Right hindlimb (tissue), 1 donor: ENCODE measurements at regions not wholly inside any gene's neighbourhood (a gene's known extent, or its start where the extent isn't known, plus 50 kb on each side); places are given as distances from the start of the nearest gene placed in this dataset.
A peak's percentile ranks its signal among the peaks of the same experiment; 100 is the strongest.

Experiments
- DNase-seq: peaks from one replicate; pipeline ENCODE4 v3.0.0-alpha.2; 2018

DNA sequence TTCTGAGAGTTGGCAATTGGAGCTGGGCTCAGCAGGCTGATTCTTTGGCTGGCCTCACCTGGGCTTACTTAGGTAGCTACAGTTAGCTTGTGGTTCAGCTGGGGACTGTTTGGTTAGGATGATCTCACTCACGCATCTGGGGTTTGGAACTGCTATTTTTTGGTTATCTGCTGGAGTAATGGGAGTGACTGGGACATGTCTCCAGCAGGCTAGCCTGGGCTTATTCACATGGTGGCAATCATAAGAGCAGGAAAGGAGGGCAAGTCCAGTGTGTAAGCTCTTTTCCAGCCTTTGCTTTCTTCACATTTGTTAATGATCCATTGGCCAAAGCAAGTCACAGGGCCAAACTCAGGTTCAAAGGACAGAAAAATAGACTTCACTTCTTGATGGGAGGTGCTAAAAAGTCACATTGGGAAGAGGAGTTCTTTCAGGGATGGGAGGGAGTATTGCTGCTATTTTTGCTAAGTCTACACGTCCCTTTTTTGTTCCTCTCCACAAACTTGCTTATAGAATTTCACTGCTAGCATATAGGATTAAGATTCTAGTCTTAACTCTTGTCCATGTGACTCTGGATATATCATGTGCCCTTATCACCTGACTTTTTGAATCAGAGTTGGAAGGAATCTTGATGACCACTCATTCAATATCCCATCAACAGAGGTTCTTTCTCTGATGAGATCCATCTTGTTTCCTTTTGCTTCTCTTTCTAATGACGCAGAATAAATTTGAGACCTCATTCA is 174.0 kb downstream of the ZFP36L2 start:
- peak; percentile 8 for DNase-seq

DNA sequence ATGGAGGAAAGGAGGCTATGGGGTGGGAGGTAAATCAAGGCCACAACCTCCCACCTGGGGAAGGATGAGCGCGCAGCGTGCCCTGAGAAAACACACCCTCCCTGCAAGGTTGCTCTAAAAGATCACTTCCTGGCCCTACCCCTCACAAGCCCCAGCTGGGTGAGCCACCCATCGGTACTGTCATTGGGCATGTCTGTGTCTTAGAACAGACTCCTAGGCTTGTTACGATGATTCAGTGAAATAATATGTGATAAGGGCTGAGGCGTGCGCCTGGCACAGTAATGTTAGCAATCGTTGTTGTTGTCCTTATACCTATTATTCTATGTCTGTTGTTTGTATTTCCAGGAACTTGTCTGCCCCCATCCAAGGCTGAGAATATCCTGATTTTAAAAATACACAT is 175.1 kb downstream of the ZFP36L2 start:
- peak; percentile 15 for DNase-seq

DNA sequence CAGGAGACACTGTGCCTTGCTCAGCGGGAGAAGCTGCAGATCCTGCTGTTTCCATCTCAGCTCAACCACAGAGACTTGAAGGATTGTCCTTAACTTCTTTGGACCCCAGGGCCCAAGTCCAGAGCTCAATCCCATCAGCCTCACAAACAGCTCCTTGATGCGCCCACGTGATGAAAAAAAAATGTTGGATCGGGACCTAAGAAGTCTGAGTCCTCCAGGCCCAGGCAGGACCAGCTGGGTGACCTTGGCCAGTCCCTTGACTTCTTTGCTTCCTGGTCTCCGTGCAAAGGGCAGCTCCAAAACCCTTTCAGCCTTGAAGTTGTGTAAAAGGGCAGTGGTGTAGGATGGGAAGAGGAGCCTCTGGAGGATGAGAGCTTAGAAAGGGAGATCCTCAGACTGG is 175.5 kb downstream of the ZFP36L2 start:
- DNase-seq = no peak

DNA sequence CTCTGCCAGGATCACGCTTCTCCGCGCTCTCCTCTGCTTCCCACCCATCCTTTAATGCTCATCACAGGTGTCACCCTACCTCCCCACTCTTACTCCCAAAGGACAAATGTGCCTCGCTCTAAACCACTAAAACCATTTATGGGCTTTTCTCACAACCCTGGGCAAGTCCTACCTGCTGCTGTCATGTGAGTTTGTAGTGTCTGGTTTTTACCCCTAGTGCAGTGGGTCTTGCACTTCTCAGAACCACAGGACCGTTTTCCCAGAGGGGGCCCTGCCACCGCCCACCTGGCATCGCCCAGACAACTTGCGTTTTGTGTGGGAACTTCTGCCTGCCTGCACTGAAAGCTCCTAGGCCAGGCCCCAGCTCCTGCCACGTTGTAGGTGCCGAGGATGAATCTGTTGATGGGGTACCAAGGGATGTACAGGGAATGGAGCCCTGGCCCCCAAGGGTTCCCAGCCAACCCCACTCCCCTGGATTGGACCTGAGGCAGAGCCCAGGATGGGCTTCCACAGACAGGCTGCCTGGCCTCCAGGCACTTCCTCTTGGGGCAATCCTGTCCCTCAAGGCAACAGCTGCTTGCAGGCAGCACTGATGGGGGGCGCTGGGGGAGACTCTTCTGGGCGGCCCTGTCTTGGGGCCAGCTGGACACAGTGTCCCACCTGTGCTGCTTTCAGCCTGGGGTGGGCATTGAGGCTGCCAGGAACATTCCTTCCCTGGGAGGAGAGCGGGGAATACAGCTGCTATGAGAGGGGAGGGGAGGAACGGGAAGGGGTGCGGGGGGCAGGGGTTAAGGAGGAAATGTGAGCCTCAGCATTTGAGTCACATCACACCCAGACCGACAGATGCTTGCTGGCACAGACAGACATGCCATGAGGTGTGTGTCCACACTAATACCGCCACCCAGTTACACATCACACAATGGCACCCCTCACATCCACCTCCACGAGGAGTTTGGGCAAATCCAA is 176.3 kb downstream of the ZFP36L2 start:
- peak; percentile 76 for DNase-seq

DNA sequence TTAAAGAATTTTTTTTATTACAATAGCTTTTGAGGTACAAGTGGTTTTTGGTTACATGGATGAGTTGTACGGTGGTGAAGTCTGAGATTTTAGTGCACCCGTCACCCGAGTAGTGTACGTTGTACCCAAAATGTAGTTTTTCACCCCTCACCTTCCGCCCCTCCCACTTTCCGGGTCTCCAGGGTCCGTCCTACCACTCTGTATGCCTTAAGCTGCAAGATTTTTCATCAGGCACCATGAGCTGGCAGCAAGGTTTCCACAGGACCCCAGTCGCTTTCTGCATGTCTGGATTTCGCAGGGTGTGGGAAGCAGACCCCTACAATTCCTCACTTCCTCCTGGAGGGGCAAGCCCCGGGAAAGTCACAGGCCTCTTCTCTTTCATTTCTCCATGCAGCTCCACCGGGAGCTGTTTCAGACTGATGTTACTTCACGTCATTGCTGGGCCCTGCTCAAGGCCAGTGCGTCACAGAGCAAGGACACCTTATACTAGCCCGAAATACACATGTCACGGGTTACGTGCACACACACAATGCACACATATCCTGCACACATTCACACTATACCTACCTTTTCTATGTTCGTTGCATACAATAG is 179.1 kb downstream of the ZFP36L2 start:
- DNase-seq = no peak

DNA sequence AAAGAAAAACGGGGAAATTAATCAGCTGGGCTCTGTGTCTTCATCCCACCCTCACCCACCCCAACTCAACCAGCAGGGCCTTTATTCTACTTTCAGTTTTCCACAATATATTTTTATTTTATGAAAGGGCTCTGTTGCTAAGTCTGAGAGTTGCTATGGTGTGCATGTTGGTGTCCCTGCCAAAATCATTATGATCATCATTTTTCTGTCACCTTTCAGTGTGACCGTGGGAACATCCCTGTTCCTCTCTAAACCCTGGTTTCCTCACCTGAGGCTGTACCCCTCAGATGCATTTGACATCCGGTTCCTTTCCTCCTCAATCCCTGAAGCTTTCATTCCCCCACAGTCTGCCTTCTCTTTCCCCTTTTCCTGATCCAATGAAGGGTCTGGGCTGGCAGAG is 180.5 kb downstream of the ZFP36L2 start:
- no peak for DNase-seq

DNA sequence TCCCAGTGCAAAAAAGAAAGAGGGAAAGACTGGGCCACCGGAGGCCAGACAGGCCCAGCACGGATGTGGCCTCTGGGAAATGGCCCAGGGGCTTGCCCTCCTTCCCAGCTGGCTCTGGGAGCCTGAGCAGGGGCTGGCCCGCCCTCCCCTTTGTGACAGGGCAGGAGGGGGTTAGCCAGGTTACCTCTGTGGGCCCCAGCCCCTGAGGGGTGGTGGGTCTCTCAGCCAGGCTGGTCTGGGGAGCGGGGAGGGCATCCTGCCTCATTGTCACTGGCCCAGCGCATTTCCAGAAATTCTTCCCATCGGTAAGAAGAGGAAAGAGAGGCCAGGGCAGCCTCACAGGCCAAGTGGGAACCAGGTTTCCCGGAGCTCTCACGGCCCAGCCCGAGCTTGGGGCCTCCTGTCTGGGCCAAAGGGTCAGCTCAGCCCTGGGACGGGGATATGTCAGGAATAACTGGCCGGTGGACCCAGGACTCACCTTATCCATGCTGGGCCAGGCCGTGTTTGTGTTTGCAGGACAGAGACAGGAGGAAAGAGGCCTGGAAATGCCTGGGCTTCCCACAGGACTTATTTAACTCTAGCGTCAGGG is 182.2 kb downstream of the ZFP36L2 start:
- peak; percentile 23 for DNase-seq

DNA sequence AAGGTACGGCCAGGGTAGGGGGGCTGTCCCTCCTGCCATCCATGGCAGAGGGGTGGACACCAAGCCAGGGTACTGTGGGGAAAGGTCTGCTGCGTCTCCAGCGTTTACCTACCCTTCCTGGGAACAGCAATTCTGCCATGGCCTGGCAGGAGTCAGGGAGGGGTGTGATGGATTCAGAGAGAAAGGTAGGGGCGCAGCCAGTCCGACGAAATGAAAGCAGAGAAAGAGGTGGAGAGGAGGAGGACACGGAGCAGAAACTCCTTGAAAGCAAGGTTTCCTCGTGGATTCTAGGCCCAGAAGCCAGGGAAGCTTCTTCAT is 182.9 kb downstream of the ZFP36L2 start:
- DNase-seq = no peak

DNA sequence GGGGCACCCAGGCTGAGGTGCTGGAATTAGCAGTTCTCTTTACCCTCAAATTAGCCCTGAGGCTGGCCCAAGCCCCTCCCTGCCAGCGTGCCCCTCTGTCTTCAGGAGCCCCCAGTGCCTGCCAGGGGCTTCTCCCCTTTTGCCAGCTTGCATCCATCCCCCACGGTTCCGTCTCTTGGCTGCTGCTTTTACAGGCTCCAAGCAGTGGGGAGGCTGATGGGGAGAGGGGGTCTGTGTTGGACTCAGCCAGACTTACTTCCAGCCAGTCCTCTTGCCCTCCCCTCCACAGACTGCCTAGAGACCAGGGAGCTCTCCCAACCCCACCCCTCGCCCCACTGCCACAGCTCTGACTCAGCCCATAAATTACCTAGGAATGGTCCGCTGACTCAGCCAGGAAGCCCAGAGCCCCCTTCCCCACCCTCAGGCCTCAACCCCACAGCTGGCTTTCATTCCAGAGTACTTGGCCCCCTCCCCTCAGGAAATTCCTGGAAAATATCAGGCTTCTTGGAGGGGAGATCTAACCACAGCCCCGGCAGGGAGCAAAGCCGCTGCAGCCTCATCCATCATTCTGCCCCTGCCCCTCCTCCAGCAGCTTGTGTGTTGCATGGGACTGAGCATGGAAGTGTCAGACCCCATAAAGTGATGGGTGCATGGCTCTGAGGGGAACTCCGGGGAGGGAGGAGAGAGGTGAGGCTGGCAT is 184.6 kb downstream of the ZFP36L2 start:
- DNase-seq = peak; percentile 96

DNA sequence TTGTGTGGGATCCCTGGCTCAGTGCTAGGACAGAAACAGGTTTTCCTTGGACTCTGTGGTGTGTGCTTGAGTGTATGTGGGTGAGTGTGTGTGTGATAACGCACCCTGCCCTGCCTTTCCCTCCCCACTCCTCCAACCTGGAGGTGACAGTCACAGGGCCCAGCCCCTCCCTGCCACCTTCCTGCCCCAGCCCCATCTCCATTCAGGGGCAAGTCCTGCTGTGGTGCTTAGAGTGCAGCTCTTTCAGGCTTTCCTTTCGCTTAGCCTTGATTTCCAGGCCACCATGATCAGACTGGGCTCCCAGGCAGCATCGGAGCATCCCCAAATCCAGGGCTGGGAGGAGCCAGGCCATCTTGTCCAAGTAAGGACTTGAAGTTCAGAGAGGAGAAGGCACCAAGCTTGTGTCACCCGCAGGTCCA is 185.2 kb downstream of the ZFP36L2 start:
- peak; percentile 38 for DNase-seq

DNA sequence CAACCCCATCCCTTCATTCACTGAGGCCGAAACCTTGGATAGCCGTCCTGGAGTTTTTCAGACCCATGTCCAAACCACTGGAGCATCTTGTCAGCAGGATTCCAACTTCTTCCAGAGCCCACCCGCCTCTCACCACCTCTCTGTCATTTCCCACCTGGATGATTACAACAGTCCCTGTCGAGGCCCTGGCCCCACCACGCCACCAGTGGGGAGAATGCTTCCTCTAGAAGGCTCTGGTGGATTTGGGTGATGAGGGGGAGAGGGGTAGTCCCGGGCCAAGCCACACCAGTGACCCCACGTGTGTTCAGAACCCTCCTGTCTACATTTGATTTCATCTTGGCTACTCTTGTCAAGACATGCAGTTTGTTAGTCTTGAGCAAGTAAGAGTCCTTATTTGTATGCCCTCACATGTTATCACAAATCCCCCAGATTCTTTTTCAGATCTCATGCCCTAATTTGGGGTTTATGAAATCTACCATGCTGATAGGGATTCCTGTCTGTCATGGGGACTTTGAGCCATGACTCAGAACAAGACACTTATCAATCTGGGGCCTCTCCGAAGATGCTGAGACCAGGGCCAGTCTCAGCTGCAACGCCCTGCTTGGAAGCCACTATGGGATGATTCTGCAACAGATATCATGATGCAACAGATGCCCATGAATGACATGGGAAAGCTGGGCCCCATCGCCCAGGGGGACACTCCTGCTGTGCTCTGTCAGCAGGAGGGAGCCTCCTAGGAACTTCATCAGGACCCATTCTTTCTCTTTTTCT is 186.1 kb downstream of the ZFP36L2 start:
- DNase-seq = peak; percentile 24

DNA sequence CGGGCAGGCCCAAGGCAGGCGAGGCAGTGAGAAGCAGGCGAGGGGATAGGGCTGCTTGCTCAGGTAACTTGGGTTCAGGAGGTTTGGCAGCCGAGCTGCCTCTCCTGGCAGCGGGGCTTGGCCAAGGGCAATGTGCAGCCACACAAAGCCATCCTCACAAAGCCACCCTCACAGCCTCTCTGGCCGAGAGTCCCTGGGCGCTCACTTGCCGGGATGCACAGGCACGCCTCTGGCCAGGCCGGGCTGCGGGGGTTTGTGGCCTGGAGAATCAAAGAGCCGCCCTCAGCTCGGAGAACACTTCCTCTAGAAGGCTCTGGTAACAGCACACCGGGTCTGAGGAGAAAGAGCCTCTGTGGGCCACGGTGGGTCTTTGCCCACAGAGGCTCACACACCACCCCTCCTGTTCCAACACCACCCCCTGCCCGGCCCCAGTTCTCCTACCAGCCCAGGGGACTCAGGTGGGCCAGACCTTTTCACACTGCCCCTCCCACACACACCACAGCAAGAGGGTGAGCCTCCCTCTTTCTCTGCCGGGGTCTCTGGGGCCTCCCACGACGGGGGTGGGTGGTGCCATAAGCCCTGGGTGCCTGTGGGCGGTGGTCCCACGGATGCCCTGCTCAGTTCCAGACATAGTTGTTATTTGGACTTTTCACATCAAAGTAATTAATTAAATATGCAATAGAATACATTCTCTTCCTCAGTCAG is 186.9 kb downstream of the ZFP36L2 start:
- DNase-seq = no peak

DNA sequence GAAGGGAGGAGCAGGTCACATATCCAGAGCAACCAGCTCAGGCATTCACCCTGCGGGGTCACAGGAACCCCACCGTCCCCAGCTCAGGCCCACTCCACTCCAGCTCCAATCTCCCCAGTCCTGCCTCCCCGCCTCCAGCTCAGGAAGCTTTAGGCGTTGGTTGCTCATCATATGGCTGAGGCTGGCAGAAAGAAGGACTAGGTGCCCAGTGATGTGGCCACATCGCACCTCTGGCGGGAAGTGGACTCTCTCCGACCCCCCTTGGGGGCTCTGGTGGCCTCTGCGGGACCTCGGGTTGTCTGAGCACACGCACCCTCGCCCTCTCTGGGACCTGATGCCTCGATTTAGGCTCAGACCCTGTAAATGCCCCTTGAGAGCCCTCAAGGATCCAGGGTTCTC is 187.7 kb downstream of the ZFP36L2 start:
- DNase-seq = no peak

DNA sequence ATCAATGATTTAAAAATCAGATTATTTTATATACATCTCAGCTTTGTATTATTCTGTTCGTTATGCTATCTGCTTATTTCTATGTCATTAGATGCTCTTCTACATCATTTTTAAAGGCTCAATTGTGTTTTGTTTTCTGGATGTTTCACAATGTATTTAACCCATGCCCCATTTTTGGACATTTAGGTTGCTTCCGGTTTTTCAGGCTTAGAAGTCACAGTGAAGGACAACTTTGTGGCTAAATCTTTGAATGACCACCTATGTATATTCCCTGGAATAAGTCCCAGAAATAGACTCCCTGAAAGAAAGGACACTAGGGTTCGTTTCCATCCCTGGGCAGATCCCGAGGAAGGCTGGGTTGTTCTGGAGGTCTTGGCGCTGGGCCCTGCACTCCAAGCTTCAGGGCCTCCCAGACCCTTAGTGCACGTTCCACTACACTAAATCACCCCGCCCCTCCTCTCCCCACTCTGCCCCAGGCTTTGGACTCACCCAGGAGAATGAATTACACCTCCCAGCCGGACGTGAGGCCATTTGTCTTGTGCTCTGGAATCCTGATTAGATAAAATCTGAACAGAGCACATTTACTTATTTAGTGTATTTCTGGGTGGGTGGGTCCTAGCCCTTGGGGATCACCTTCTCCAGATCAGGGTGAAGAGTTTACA is 188.2 kb downstream of the ZFP36L2 start:
- peak; percentile 74 for DNase-seq

DNA sequence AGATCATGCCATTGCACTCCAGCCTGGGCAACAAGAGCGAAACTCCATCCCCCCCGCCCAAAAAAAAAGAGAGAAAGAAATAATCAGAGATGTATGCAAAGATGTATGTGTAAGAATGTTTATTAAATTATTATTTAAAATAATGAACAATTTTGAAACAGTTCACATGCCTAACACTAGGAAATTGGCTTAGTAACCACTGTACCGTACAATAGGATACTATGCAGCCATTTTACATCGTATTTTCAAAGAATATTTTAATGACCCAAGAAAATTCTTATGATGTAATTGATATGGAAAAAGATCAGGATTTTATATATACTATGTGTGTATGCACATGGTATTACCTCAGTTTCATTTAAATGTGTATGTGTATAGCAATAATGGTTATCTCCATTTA is 190.5 kb downstream of the ZFP36L2 start:
- no peak for DNase-seq

DNA sequence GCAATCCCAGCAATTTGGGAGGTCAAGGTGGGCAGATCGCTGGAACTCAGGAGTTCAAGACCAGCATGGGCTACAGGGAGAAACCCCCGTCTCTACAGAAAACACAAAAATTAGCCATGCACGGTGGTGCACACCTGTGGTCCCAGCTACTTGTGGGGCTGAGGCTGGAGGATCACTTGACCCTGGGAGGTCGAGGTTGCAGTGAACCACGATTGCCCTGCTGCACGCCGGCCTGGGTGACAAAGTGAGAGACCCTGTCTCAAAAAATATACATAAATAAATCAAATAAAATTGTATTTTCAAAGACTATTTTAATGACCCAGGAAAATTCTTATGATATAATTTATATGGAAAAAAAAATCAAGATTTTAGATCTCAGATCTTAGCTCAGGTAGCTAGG is 191.5 kb downstream of the ZFP36L2 start:
- no peak for DNase-seq

DNA sequence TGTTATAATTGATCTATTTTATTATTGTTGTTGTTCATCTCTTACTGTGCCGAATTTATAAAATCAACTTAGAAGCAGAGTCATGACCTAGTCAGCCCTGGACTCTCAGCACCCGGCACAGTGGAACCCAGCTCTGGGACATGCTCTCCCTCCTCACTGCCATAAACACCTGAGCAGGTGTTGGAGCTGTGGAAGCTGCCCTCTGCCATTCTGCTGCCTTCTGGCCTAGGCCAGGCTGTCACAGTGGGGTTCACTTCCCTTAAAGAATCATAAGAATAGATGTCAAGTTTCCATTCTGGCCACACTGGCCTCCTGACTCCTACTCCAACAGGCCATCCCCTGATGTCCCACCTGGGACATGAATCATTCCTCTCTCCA is 192.2 kb downstream of the ZFP36L2 start:
- DNase-seq = no peak

DNA sequence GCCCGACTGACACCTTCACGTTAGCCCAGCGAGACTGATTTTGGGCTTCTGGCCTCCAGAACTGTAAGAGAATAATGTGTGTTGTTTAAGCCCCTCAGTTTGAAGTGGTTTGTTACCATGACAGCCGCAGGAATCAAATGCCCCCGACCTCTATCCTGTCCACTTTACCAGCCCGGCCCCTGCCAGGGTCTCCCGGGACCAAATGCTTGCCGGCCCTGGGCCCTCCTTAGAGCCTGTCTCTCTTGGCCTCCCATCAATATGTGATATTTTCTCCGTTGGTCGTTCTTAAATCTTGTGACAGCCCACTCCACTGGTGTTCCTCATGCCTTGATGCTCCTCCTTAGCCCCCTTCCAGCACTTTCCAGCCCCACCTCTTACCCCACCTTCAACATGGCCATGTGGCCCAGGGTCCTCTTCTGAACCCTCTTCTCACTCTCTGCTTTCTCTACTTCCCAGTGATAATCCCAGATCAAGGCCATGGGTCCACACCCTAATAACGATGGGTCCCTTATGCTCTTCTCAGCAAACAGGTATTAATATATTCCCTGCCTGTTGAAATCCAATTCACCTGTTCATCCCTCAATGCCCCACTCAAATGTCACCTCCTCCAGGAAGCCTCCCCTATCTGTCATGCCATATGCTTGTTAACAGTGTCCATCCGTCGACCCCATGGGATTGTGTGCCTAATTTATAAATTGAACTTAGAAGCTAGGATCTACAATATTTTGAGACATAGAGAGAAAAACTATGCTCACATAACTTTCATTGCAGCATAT is 192.8 kb downstream of the ZFP36L2 start:
- DNase-seq = no peak

DNA sequence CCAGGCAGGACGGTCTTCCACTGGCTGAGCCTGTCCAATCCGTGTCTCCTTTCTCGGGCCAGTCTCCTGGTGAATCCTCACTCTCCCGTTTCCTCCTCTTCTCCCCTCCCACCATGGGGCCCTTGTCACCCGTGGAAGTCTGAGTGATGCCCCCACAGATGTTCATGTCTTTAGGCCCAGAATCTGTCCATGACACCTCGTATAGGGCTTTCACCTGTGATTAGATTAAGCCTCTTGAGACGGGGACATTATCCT is 193.5 kb downstream of the ZFP36L2 start:
- DNase-seq = no peak
